H1 (cell line): ENCODE measurements at regions not wholly inside any gene's neighbourhood (a gene's known extent, or its start where the extent isn't known, plus 50 kb on each side); places are given as distances from the start of the nearest gene placed in this dataset.

Experiments
- ASH2L ChIP-seq: fragments of 200-600, 300-600 bp; sonication (generic); IDR thresholded peaks from one replicate; pipeline ENCODE4 v1.7.1; 2017; ENCODE audit warnings: low read length
- EP300 ChIP-seq, 2 experiments: IDR thresholded peaks; 1 replicate in 1 of 2; 2 replicates in 1 of 2; pipeline ENCODE4 v1.6.1; 2011 to 2012; ENCODE audit warnings: low read depth in 2 of 2, low read length in 2 of 2, mild to moderate bottlenecking in 2 of 2, borderline replicate concordance in 1 of 2, inconsistent platforms in 1 of 2, moderate library complexity in 1 of 2
- GABPA ChIP-seq: IDR thresholded peaks from 2 replicates; pipeline ENCODE4 v1.6.1; 2011; ENCODE audit warnings: mild to moderate bottlenecking, low read length, moderate library complexity, borderline replicate concordance; ENCODE audit not compliant: insufficient read depth
- PHF8 ChIP-seq: fragments of 200-600 bp; sonication (generic); conservative IDR thresholded peaks from 2 replicates; pipeline ENCODE4 v1.7.1; 2012; ENCODE audit warnings: low read depth, mild to moderate bottlenecking, inconsistent platforms, low read length, moderate library complexity
- USF2 ChIP-seq: IDR thresholded peaks from 2 replicates; pipeline ENCODE4 v1.6.1; 2011; ENCODE audit warnings: low read length, improper control_type of control experiment
- TF ChIP-seq, protein P1 (sequence below): IDR thresholded peaks from 2 replicates; pipeline ENCODE4 v1.6.1; 2011; ENCODE audit warnings: low read depth, mild to moderate bottlenecking, low read length; ENCODE audit not compliant: insufficient read depth

DNA sequence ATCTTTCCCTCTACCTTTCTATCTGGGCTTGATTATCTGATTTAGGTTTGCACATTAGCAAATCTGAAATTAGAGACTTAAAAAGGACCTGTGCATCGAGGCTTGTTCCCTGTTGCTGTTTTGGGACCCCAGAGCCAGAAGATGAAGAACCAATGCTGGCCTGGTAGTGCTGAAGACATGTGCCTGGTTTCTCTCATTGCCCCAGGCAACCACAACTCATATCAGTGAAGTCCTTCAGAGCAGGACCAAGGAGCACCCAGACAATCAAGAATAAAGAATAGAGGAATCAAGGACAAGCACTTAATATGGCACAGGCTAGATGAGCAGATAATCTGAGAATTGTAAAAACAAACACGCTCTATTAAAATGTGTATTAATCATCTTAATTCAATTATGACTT, 362.7 kb downstream of the DMRTA1 start (continued):
- TF ChIP-seq, protein P1, sequence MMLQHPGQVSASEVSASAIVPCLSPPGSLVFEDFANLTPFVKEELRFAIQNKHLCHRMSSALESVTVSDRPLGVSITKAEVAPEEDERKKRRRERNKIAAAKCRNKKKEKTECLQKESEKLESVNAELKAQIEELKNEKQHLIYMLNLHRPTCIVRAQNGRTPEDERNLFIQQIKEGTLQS: no peak
- TF ChIP-seq EP300 (IDR thresholded peaks at IDR 0.05; ENCODE audit: borderline replicate concordance in 1 of 2, low read depth in 2 of 2, low read length in 2 of 2) (no peak), GABPA (no peak), USF2 (no peak), ASH2L (no peak), PHF8 (no peak)
